GM20000 (cell line): ENCODE measurements at regions not wholly inside any gene's neighbourhood (a gene's known extent, or its start where the extent isn't known, plus 50 kb on each side); places are given as distances from the start of the nearest gene placed in this dataset.

Source experiments
- DNase-seq: peaks from one replicate; pipeline ENCODE4 v3.0.0; 2012; ENCODE audit warnings: low spot score
- TF ChIP-seq, protein P1 (sequence below): IDR thresholded peaks from 2 replicates; pipeline ENCODE4 v1.5.1; 2012; ENCODE audit warnings: mild to moderate bottlenecking, control low read depth; ENCODE audit errors: extremely low read depth, missing control alignments

DNA sequence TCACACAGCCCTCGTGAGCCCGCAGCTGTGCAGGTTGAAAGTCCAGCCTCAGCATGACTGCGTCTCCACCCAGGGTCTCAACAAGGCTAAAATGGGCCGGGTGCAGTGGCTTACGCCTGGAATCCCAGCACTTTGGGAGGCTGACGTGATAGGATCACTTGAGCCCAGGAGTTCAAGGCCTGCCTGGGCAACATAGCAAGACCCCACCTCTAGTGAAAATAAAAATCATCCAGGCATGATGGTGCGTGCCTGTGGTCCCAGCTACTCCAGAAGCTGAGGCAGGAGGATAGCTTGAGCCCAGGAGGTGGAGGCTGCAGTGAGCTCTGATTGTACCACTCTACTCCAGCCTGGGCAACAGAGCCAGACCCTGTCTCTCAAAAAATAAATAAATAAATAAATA, 100.8 kb upstream of the PRR5 start:
- TF ChIP-seq, protein P1, sequence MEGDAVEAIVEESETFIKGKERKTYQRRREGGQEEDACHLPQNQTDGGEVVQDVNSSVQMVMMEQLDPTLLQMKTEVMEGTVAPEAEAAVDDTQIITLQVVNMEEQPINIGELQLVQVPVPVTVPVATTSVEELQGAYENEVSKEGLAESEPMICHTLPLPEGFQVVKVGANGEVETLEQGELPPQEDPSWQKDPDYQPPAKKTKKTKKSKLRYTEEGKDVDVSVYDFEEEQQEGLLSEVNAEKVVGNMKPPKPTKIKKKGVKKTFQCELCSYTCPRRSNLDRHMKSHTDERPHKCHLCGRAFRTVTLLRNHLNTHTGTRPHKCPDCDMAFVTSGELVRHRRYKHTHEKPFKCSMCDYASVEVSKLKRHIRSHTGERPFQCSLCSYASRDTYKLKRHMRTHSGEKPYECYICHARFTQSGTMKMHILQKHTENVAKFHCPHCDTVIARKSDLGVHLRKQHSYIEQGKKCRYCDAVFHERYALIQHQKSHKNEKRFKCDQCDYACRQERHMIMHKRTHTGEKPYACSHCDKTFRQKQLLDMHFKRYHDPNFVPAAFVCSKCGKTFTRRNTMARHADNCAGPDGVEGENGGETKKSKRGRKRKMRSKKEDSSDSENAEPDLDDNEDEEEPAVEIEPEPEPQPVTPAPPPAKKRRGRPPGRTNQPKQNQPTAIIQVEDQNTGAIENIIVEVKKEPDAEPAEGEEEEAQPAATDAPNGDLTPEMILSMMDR: no peak
- DNase-seq: no peak

DNA sequence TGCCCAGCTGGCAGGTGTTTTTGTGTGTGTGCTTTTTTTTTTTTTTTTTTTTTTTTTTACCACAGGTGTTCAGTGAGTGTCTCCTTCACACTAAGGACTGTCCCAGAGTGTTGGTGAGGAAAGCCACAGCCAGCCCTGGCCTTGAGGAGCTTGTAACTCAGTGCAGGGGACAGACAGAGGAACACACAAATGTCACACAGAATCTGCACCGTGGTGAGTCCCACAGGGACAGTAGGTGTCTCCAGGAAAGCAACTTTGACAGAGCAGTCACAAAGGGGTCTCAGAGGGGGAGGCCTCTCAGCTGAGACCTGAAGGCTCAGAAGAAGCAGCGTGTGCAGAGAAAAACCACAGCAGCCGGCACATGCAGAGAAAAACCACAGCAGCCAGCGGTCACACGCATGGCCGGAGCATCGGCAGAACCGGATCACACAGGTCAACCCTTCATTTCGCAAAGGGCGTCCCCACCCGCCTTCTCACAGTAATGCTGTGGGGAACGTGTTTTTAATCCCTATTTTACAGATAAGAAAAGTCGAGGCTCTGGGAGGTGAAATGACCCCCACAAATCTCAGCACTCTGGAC, 101.7 kb upstream of the PRR5 start:
- DNase-seq: no peak
- TF ChIP-seq, protein P1: no peak

DNA sequence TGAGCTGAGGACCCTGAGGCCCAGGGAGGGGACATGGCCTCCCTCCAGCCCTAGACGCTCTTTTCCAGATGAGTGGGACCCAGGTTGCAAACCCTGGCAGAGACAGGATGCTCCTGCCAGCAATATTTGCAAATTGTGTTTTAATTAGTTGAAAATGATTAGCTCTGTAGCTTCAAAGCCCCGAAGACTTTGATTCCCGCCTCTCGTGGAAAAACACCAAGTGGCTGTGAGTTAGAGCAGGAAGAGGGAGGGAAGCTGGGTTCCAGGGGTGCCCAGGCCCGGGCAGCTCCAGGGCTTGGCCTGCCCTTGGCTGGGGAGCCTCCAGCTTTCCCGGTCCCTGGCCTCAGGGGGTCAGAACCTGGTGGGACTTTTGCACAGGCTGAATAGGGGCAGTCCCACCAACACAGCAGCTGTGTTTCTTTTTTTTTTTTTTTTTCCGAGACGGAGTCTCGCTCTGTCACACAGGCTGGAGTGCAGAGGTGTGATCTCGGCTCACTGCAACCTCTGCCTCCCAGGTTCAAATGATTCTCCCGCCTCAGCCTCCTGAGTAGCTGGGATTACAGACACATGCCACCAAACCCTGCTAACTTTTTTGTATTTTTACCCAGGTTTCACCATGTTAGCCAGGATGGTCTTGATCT, 101.6 kb upstream of the RTL6 start:
- DNase-seq: no peak
- TF ChIP-seq, protein P1: no peak

DNA sequence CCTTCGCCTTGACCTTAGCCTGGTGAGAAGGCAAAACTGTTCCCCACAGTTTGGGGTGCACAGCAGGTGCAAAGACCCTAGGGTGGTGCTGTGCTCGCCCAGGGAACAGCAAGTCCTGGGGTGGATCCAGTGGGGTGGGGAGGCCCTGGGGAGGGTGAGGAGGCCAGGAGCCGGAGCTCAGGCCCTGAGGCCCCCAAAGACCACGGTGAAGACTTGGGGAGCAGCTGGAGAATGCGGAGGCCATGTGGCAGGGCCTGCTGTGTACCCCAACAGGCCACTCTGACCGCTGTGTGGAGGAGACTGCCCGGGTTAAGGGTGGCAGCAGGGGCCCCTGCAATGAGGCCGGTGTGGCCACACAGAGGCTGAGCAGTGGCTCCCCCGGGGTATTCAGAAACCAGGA, 101.1 kb upstream of the RTL6 start:
- no peak for DNase-seq
- TF ChIP-seq, protein P1: no peak

DNA sequence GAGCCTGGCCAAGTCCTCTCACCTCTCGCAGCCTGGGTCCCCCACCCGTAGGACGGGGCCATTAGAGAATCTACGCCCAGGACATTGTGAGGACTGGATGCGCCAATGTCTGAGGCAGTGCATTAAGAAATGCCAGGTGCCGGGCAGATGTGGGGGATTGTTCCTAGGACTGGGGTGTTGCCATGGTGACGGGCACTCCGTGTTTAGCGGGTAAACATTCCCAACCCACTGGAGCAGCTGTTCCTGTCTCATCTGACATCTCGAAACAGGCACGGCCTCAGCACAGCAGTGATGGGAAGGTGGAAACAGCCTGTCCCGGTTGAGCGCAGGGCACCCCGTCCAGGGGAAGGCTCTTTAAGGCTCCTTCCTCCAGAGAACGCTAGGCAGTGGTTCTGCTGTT, 99.6 kb upstream of the RTL6 start:
- no peak for DNase-seq

DNA sequence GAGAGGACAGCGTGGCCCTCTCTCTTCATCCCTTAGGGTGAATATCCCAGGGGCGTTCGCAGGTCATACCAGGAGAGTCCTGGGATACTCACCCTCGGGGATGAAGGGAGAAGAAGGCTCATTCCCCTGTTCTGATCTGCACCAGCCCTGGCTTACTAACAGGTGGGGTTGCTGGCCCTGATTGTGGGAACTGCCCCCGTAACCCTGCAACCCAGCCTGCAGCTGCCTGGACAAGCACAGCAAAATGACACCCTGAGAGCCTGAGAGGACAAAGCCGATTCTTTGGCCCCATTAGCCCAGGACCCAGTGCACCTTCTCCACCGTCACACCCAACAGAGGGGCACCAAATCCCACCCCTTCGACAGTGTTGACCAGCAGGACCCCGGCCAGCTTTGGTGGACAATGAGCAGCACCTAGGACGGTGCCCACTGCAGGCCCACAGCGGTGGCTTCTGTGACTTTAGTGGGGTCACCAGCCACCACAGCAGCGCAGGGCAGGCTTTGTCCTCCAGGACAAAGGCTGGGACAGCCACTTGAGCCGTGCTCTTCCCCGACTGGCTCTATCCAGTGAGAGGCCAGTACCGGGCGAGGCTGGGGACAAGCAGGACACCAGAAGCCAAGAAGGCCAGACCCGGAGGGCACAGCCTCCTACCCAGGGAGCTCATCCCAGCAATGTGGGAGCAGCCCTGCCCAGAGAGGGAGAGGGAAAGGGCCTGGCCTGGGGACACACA, 98.5 kb upstream of the RTL6 start:
- no peak for DNase-seq
- TF ChIP-seq, protein P1: no peak

More for the DNA sequence above, 99.6 kb upstream of the RTL6 start:
- TF ChIP-seq, protein P1: no peak

DNA sequence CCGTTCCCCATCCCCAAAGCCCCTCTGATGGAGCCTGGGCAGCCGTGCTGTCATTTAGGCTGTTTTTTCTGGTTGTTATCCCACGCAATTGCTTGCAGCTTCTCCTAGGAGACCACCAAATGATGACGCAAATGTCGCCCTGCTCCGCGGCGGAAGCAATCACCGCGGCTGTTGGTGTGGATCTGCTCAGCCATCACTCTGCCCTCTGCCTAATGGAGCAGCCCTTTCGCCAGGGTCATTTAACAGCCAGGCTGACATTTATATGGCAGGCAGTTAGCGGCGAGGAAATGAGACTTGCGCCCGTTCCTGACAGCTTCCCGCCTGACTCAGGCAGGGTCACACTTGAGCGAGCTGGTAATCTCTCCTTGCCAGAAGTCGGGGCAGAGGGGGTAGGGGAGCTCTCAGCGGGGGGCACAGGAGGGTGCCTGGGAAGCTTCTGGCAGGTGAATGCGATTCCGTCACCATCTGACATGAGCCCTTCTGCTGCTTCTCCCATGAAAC, 97.9 kb upstream of the RTL6 start:
- TF ChIP-seq, protein P1: no peak
- DNase-seq: no peak
